Vagina (tissue), 2 donors: ENCODE measurements at regions not wholly inside any gene's neighbourhood (a gene's known extent, or its start where the extent isn't known, plus 50 kb on each side); places are given as distances from the start of the nearest gene placed in this dataset.

Source experiments
- POLR2A ChIP-seq, 2 donors: fragments of 450-650 bp; IDR thresholded peaks; one replicate each; pipeline ENCODE4 v1.6.1; 2017; ENCODE audit warnings: antibody characterized with exemption in 2 of 2, mild to moderate bottlenecking in 2 of 2, moderate library complexity in 2 of 2
- POLR2AphosphoS5 ChIP-seq, 2 donors: sonication (generic); formaldehyde crosslinking; IDR thresholded peaks; one replicate each; pipeline ENCODE4 v1.9.0; 2017; ENCODE audit warnings: antibody characterized with exemption in 2 of 2, mild to moderate bottlenecking in 2 of 2, low read depth in 1 of 2; ENCODE audit not compliant: insufficient read depth in 1 of 2
- TF ChIP-seq, protein P1 (sequence below), 3 experiments: fragments of 450-650 bp in 2 of 3; fragments of 200-600 bp in 1 of 3; sonication (generic) in 1 of 3; IDR thresholded peaks; one replicate each; pipeline ENCODE4 v1.5.1; 2017 to 2019; ENCODE audit warnings: antibody characterized with exemption in 3 of 3, mild to moderate bottlenecking in 2 of 3, moderate library complexity in 2 of 3

DNA sequence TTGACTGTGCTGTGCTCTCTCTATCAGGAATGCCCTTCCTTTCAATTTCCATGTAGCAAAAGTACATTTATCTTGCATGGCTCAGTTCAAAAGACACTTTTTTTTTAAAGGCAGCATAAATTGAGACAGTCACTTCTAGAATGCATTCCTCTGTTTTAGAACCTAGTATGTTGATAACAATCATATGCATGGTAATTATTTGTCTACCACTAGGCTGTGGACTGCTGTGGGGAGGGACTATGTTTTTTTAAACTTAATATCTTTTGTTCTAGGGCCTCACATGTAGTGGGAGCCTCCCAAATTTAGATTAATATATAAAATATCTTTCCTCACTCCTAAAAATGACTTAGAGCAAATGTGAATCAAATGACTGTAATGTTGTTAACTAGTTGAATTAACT is 269.9 kb downstream of the MEIS1 start:
- TF ChIP-seq, protein P1, sequence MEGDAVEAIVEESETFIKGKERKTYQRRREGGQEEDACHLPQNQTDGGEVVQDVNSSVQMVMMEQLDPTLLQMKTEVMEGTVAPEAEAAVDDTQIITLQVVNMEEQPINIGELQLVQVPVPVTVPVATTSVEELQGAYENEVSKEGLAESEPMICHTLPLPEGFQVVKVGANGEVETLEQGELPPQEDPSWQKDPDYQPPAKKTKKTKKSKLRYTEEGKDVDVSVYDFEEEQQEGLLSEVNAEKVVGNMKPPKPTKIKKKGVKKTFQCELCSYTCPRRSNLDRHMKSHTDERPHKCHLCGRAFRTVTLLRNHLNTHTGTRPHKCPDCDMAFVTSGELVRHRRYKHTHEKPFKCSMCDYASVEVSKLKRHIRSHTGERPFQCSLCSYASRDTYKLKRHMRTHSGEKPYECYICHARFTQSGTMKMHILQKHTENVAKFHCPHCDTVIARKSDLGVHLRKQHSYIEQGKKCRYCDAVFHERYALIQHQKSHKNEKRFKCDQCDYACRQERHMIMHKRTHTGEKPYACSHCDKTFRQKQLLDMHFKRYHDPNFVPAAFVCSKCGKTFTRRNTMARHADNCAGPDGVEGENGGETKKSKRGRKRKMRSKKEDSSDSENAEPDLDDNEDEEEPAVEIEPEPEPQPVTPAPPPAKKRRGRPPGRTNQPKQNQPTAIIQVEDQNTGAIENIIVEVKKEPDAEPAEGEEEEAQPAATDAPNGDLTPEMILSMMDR (IDR thresholded peaks at IDR 0.05) = no peak
- no peak for TF ChIP-seq POLR2A (IDR thresholded peaks at IDR 0.05)
- TF ChIP-seq POLR2AphosphoS5 (IDR thresholded peaks at IDR 0.05; ENCODE audit: insufficient read depth in 1 of 2, low read depth in 1 of 2) = no peak
